Tibial artery (tissue), 4 donors: ENCODE measurements at regions not wholly inside any gene's neighbourhood (a gene's known extent, or its start where the extent isn't known, plus 50 kb on each side); places are given as distances from the start of the nearest gene placed in this dataset.

Source experiments
- DNase-seq, 2 donors: peaks; one replicate each; pipeline ENCODE4 v3.0.0-alpha.2; 2019
- H3K27ac ChIP-seq, 2 donors: fragments of 200-600 bp; sonication (generic) in 1 of 2; 1 replicate in 1 of 2; 2 replicates in 1 of 2; pipeline ENCODE4 v1.5.1; 2018 to 2019; ENCODE audit warnings: mild to moderate bottlenecking in 1 of 2
- H3K27me3 ChIP-seq, 2 donors: fragments of 200-600 bp; sonication (generic) in 1 of 2; one replicate each; pipeline versions ENCODE4 v1.5.1 to v1.6.0; 2016 to 2019
- H3K36me3 ChIP-seq, 3 donors: fragments of 200-600 bp; sonication (generic) in 2 of 3; one replicate each; pipeline ENCODE4 v1.5.1; 2016 to 2019; ENCODE audit warnings: mild to moderate bottlenecking in 2 of 3
- H3K4me1 ChIP-seq, 4 donors: fragments of 200-600 bp; sonication (generic) in 2 of 4; 1 replicate in 3 of 4; 2 replicates in 1 of 4; pipeline ENCODE4 v1.5.1; 2016 to 2019
- H3K4me3 ChIP-seq, 2 donors: fragments of 200-600 bp; sonication (generic) in 1 of 2; 1 replicate in 1 of 2; 2 replicates in 1 of 2; pipeline ENCODE4 v1.5.1; 2018 to 2019; ENCODE audit warnings: mild to moderate bottlenecking in 2 of 2
- H3K9me3 ChIP-seq, 3 donors: fragments of 200-600 bp; sonication (generic) in 1 of 3; one replicate each; pipeline ENCODE4 v1.5.1; 2016 to 2019
- intact Hi-C: fragments of 100-400 bp; cut with DNase I; formaldehyde crosslinking; loops from one replicate; pipeline ENCODE4 v1.15.0; 2023; ENCODE audit warnings: low total_unique reads
- TF ChIP-seq, protein P1 (sequence below), 2 experiments: fragments of 200-600 bp in 1 of 2; fragments of 450-650 bp in 1 of 2; IDR thresholded peaks; one replicate each; pipeline ENCODE4 v1.5.1; 2017 to 2019; ENCODE audit warnings: antibody characterized with exemption in 2 of 2, mild to moderate bottlenecking in 1 of 2, moderate library complexity in 1 of 2

DNA sequence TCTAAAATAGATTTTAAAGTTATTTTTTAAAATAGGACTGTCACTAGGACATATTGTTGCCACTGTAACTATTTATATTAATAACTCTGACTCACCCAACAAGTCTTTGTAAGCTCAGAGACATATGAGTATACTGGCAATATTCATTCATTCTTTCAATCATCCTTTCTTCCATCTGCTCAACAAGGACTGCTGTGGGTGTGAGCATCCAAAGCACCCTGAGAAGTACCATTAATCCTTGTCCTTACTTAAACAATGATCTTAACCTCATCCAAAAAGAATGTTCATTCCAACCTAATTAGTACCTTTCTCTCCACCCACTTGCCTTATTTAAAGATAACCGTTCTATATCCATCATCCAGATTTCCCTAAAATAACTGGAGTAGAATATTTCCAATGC lies 94.2 kb upstream of the PPP2R3A start:
- DNase-seq: no peak
- no peaks in the 10 kb centered on the region for H3K4me1 ChIP-seq
- intact Hi-C loops: no loop called here
- TF ChIP-seq, protein P1, sequence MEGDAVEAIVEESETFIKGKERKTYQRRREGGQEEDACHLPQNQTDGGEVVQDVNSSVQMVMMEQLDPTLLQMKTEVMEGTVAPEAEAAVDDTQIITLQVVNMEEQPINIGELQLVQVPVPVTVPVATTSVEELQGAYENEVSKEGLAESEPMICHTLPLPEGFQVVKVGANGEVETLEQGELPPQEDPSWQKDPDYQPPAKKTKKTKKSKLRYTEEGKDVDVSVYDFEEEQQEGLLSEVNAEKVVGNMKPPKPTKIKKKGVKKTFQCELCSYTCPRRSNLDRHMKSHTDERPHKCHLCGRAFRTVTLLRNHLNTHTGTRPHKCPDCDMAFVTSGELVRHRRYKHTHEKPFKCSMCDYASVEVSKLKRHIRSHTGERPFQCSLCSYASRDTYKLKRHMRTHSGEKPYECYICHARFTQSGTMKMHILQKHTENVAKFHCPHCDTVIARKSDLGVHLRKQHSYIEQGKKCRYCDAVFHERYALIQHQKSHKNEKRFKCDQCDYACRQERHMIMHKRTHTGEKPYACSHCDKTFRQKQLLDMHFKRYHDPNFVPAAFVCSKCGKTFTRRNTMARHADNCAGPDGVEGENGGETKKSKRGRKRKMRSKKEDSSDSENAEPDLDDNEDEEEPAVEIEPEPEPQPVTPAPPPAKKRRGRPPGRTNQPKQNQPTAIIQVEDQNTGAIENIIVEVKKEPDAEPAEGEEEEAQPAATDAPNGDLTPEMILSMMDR (IDR thresholded peaks at IDR 0.05): no peak
- H3K9me3 ChIP-seq: peaks cover 0 to 8% (median 6%) of the 10 kb centered on the region in 3 donors
- no peak overlapping the region for H3K4me3 ChIP-seq
- no peaks in the 10 kb centered on the region for H3K27me3 ChIP-seq
- no peaks in the 10 kb centered on the region for H3K36me3 ChIP-seq
- no peak overlapping the region for H3K27ac ChIP-seq

DNA sequence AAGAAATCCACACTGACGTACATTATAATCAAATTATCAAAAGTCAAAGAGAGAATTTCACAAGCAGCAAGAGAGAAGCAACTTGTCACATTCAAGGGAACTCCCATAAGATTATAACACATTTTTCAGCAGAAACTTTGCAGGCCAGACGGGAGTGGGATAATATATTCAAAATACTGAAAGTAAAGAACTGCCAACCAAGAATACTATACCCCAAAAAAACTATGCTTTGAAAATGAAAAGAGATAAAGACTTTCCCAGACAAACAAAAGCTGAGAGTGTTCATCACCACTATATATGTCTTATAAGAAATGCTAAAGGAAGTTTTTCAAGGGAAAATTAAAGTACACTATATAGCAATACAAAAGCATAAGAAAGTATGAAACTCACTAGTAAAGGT lies 91.5 kb upstream of the PPP2R3A start:
- intact Hi-C loops: no loop called here
- H3K27me3 ChIP-seq: no peaks in the 10 kb centered on the region
- peaks cover 4 to 8% (median 6%) of the 10 kb centered on the region in 3 donors for H3K9me3 ChIP-seq
- no peak for DNase-seq
- no peak overlapping the region for H3K4me3 ChIP-seq
- H3K36me3 ChIP-seq: no peaks in the 10 kb centered on the region
- H3K27ac ChIP-seq: no peak overlapping the region
- TF ChIP-seq, protein P1 (IDR thresholded peaks at IDR 0.05): no peak
- no peaks in the 10 kb centered on the region for H3K4me1 ChIP-seq

- peaks cover 4 to 8% (median 5%) of the 10 kb centered on the region in 3 donors for H3K9me3 ChIP-seq
Measured at GRCh38 chr3:135878501-135878900, 87.0 kb upstream of the PPP2R3A start.

DNA sequence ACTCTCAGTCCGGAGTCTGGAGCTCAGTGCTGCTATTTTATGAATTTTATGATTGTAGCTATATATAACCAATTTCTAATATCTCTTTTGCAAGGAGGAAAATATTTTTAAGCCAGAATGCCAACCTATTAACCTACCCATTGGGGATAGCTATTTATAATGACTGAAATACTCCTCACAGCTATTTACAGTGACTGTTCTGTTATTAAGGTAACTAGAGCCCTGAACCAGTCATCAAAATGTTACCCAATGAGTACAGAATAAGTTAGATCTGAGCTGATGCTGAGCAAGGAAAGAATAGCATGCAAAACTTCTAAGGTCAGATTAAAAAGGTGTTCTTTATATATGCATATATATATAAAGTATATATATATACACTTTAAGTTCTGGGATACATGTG lies 79.6 kb upstream of the PPP2R3A start:
- Histone ChIP-seq H3K27me3 (no peaks in the 10 kb centered on the region), H3K27ac (no peak overlapping the region), H3K9me3 (no peaks in the 10 kb centered on the region), H3K4me1 (no peaks in the 10 kb centered on the region), H3K36me3 (no peaks in the 10 kb centered on the region), H3K4me3 (no peak overlapping the region)
- DNase-seq: no peak
- intact Hi-C loops: no loop called here
- TF ChIP-seq, protein P1 (IDR thresholded peaks at IDR 0.05): no peak

More at GRCh38 chr3:135878501-135878900, 87.0 kb upstream of the PPP2R3A start:
- no peaks in the 10 kb centered on the region for H3K36me3 ChIP-seq
- no peaks in the 10 kb centered on the region for H3K27me3 ChIP-seq
- no peak overlapping the region for H3K4me3 ChIP-seq
- TF ChIP-seq, protein P1 (IDR thresholded peaks at IDR 0.05): no peak
- intact Hi-C loops: no loop called here
- H3K27ac ChIP-seq: no peak overlapping the region
- DNase-seq: no peak
- no peaks in the 10 kb centered on the region for H3K4me1 ChIP-seq

DNA sequence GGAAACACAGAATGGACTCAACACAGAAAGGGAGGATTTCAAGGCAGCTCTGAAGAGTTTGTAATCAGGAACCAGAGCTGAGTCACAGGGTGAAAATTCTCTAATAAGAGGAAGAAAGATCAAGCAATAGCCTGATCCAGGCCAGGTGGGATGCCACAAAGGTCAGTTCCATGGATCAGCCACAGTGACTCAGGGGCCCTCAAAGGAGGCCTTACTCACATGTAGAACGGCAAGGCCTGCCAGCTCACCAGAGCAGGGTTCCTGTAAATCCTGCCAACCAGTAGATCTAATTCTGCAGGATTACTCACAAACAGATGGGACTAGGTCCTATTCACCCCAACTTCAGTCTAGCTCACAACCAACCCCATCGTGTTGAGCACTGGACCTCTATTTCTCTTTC lies 78.3 kb upstream of the PPP2R3A start:
- DNase-seq: no peak
- TF ChIP-seq, protein P1 (IDR thresholded peaks at IDR 0.05): no peak
- Histone ChIP-seq H3K9me3 (no peaks in the 10 kb centered on the region), H3K27me3 (no peaks in the 10 kb centered on the region), H3K36me3 (no peaks in the 10 kb centered on the region), H3K27ac (no peak overlapping the region), H3K4me3 (no peak overlapping the region), H3K4me1 (no peaks in the 10 kb centered on the region)
- intact Hi-C loops: no loop called here

DNA sequence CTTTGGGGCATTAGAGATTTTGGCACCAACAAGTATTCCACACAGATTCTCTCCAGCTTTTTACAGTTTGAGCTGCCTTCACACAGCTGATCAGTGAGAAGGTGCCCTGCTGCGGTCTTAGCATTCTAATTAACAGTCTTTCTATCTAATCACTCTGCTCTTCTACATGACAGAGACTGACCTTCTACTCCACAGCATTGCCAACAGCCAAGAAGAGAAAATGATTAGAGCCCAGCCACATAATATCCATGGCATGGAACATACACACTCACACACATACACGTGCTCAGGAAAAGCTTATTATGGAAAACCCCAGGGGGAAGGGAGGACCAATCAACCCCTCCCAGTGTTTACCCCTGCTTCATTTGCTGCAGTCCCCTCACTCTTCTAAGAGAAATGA lies 76.1 kb upstream of the PPP2R3A start:
- Histone ChIP-seq H3K27ac (no peak overlapping the region), H3K9me3 (no peaks in the 10 kb centered on the region), H3K4me3 (no peak overlapping the region), H3K36me3 (no peaks in the 10 kb centered on the region), H3K27me3 (no peaks in the 10 kb centered on the region), H3K4me1 (no peaks in the 10 kb centered on the region)
- no peak for DNase-seq
- intact Hi-C loops: no loop called here
- TF ChIP-seq, protein P1 (IDR thresholded peaks at IDR 0.05): no peak
